AG09309 (cell line): ENCODE measurements at regions not wholly inside any gene's neighbourhood (a gene's known extent, or its start where the extent isn't known, plus 50 kb on each side); places are given as distances from the start of the nearest gene placed in this dataset.
"Not testable (repeated sequence)": the region's sequence is repeated elsewhere in the genome, so short reads cannot be mapped to it uniquely, and the experiment has no call there.

Experiments used
- DNase-seq: peaks from one replicate; pipeline ENCODE4 v3.0.0-alpha.2; 2010; ENCODE audit warnings: low read depth
- H3K4me3 ChIP-seq: 2 replicates; pipeline ENCODE4 v1.5.1; 2011; ENCODE audit warnings: mild to moderate bottlenecking, low read depth, low read length, moderate library complexity; ENCODE audit not compliant: control insufficient read depth
- TF ChIP-seq, protein P1 (sequence below): IDR thresholded peaks from 2 replicates; pipeline ENCODE4 v1.5.1; 2011; ENCODE audit warnings: mild to moderate bottlenecking, low read depth, low read length, inconsistent platforms; ENCODE audit not compliant: insufficient read depth, control insufficient read depth; ENCODE audit errors: missing control alignments

DNA sequence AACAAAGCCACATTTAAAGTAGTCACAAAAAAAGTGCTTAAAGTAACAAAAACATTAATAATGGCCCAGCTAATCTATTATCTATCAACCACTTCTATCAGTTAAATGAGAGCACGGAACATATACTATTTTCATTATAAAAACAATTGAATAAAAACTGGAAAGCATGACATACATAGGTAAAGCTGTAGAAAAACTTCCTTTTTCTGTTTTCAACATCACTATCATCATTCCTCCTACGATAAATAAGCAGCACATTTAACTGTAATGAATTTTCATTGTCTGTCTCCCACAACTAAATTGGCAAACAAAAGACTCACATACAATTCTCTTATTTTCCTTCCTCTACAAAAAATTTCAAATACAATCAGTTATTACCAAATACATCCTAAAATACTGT lies 96.4 kb upstream of the DPH5 start:
- no peak overlapping the region for H3K4me3 ChIP-seq
- TF ChIP-seq, protein P1, sequence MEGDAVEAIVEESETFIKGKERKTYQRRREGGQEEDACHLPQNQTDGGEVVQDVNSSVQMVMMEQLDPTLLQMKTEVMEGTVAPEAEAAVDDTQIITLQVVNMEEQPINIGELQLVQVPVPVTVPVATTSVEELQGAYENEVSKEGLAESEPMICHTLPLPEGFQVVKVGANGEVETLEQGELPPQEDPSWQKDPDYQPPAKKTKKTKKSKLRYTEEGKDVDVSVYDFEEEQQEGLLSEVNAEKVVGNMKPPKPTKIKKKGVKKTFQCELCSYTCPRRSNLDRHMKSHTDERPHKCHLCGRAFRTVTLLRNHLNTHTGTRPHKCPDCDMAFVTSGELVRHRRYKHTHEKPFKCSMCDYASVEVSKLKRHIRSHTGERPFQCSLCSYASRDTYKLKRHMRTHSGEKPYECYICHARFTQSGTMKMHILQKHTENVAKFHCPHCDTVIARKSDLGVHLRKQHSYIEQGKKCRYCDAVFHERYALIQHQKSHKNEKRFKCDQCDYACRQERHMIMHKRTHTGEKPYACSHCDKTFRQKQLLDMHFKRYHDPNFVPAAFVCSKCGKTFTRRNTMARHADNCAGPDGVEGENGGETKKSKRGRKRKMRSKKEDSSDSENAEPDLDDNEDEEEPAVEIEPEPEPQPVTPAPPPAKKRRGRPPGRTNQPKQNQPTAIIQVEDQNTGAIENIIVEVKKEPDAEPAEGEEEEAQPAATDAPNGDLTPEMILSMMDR, result no peak
- no peak for DNase-seq

DNA sequence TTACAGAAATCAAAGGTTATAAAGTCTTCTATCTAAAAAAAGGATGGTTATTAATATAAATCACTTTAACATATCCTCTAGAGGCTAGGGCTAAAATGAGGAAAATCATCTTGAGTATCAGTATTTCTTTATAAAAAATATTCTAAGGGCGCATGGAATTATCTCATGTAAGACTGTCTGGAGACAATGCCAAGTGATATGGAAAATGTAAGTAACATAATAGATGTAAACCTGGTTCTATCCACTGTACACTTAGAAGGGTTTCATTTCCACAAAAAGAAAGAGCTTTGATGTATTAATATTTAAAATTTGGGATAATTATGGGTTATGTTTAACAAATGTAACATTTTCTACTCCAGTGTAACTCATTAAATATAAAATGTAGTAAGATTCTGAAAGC lies 95.9 kb upstream of the DPH5 start:
- TF ChIP-seq, protein P1, result no peak
- DNase-seq, result no peak
- H3K4me3 ChIP-seq, result no peak overlapping the region

DNA sequence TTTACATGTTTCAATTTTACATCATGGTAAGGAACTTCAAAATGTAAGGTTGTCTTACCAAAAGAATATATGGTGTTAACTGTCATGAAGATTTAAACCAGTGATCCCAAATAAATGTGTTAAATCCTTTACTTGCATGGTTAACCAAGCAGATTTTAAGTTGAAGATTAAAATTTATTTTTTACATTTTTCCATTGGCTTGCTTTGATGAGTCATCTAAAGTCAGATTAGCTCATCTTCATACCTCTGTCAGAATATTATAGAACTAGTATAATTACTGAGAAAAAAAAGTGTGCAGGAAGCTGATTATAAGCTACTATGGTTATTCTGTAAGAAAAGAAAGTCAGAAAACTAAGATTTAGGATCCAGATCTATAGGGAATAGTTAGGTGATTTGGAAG lies 95.3 kb upstream of the DPH5 start:
- no peak for DNase-seq
- TF ChIP-seq, protein P1, result no peak
- no peak overlapping the region for H3K4me3 ChIP-seq

DNA sequence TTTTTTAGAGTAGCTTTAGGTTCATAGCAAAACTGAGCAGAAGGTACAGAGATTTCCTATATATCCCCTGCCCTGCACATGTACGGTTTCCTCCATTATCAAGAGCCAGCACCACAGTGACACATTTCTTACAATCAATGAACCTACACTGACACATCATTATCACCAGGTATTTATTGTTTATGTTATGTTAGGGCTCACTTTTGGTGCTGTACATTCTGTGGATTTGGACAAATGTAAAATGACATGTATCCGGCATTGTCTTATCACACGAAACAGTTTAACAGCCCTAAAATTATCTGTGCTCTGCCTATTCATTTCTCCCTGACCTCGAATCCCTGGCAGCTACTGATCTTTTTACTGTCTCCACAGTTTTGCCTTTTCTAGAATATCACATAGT lies 93.7 kb upstream of the DPH5 start:
- no peak for DNase-seq
- TF ChIP-seq, protein P1, result no peak
- no peak overlapping the region for H3K4me3 ChIP-seq

DNA sequence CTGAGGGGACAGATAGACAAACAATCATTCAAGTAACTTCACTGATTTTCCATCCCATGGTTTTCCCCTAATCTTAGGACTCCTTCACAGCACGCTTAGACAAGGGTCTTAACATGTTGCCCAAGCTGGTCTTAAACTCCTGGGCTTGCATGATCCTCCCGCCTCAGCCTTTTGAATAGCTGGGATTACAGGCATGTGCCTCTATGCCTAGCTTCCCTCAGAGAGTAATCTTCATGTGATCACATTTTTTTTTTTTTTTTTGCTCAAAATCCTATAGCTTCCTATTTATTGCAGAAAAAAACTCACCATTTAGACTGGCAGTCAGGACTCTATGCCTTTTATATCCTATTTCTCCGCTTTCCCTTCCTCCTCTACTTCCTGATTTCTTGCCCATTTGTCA lies 90.4 kb upstream of the DPH5 start:
- TF ChIP-seq, protein P1, result no peak
- H3K4me3 ChIP-seq, result no peak overlapping the region
- no peak for DNase-seq

DNA sequence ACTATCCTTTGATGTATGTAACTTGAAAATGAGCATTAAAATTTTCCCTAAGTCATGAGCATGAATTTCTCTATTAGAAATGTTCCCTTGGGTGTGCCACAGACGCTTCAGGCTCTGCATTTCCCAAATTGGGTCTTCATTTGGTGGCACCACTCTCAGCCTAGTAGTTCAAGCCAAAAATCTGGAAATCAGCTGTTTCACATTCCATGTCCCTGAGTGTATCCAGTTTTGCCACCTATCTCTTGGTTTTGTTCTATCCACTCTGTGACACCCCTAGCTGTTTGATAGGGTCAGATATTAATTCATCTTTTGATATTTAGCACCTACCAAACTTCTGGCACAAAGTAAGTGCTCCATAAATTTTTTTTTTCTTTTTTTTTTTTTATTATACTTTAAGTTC lies 89.5 kb upstream of the DPH5 start:
- TF ChIP-seq, protein P1, result no peak
- H3K4me3 ChIP-seq, result no peak overlapping the region
- DNase-seq, result no peak

DNA sequence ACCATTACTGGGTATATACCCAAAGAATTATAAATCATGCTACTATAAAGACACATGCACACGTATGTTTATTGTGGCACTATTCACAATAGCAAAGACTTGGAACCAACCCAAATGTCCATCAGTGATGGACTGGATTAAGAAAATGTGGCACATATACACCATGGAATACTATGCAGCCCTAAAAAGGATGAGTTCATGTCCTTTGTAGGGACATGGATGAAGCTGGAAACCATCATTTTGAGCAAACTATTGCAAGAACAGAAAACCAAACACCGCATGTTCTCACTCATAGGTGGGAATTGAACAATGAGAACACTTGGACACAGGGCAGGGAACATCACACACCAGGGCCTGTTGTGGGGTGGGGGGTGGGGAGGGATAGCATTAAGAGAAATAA lies 88.5 kb upstream of the DPH5 start:
- not testable (repeated sequence) for DNase-seq, H3K4me3 ChIP-seq
